DOHH2 (cell line): ENCODE measurements at regions not wholly inside any gene's neighbourhood (a gene's known extent, or its start where the extent isn't known, plus 50 kb on each side); places are given as distances from the start of the nearest gene placed in this dataset.

Experiments
- H3F3A ChIP-seq: fragments of 200-600 bp; sonication (generic), shearing (Covaris generic); 2 replicates; pipeline ENCODE4 v1.6.0; 2016; ENCODE audit warnings: antibody characterized with exemption, mild to moderate bottlenecking; ENCODE audit not compliant: control insufficient read depth, insufficient read depth
- H3K27ac ChIP-seq: fragments of 200-600 bp; sonication (generic); 2 replicates; pipeline ENCODE4 v1.5.1; 2014; ENCODE audit warnings: low read depth, mild to moderate bottlenecking, low read length, moderate library complexity
- H3K27me3 ChIP-seq: fragments of 200-600 bp; sonication (generic); 2 replicates; pipeline ENCODE4 v1.6.1; 2014; ENCODE audit warnings: mild to moderate bottlenecking, low read length, mixed read lengths; ENCODE audit not compliant: control insufficient read depth
- H3K36me3 ChIP-seq: fragments of 200-600 bp; sonication (generic); 2 replicates; pipeline ENCODE4 v1.6.1; 2014; ENCODE audit warnings: mild to moderate bottlenecking, low read length, moderate library complexity, mixed read lengths; ENCODE audit not compliant: control insufficient read depth
- H3K4me1 ChIP-seq: fragments of 200-600 bp; sonication (generic); 2 replicates; pipeline ENCODE4 v1.6.1; 2014; ENCODE audit warnings: mild to moderate bottlenecking, low read length, mixed read lengths; ENCODE audit not compliant: control insufficient read depth
- H3K4me2 ChIP-seq: fragments of 200-600 bp; sonication (generic); 2 replicates; pipeline ENCODE4 v1.6.0; 2014; ENCODE audit warnings: mild to moderate bottlenecking, low read length, moderate library complexity
- H3K4me3 ChIP-seq: fragments of 200-600 bp; sonication (generic); 2 replicates; pipeline ENCODE4 v1.5.1; 2014; ENCODE audit warnings: mild to moderate bottlenecking, low read length, mixed read lengths
- H3K79me2 ChIP-seq: fragments of 200-600 bp; sonication (generic); 2 replicates; pipeline ENCODE4 v1.6.1; 2014; ENCODE audit warnings: mild to moderate bottlenecking, low read length, mixed read lengths; ENCODE audit not compliant: control insufficient read depth
- H3K9me2 ChIP-seq: fragments of 200-600 bp; sonication (generic); replicated peaks from 2 replicates; pipeline ENCODE4 v1.6.1; 2014; ENCODE audit warnings: mild to moderate bottlenecking, low read length, mixed read lengths; ENCODE audit not compliant: control insufficient read depth
- H3K9me3 ChIP-seq: fragments of 200-600 bp; sonication (generic); 2 replicates; pipeline ENCODE4 v1.6.1; 2014; ENCODE audit warnings: antibody characterized with exemption, low read length, mixed read lengths; ENCODE audit not compliant: control insufficient read depth, insufficient read depth
- H4K20me1 ChIP-seq: fragments of 200-600 bp; sonication (generic); 2 replicates; pipeline ENCODE4 v1.6.0; 2014; ENCODE audit warnings: low read depth, mild to moderate bottlenecking, antibody characterized with exemption, low read length, moderate library complexity; ENCODE audit not compliant: control insufficient read depth, insufficient read depth
- CTCF ChIP-seq: fragments of 200-600 bp; sonication (generic); IDR thresholded peaks from one replicate; pipeline ENCODE4 v1.5.1; 2014; ENCODE audit warnings: antibody characterized with exemption, mild to moderate bottlenecking, low read depth, low read length; ENCODE audit not compliant: poor library complexity, severe bottlenecking
- EZH2phosphoT487 ChIP-seq: fragments of 200-600 bp; sonication (generic); IDR thresholded peaks from 2 replicates; pipeline ENCODE4 v1.6.1; 2017; ENCODE audit warnings: borderline replicate concordance, mild to moderate bottlenecking, antibody characterized with exemption, low read length, moderate library complexity, mixed read lengths

GRCh38 chr6:63517221-63517620 is 55.1 kb upstream of the LOC128125822 start:
- Histone ChIP-seq H3K9me2 (no peaks in the 10 kb centered on the region; the same call in 1 of the 2 replicates), H3F3A (no peaks in the 10 kb centered on the region), H3K27me3 (no peaks in the 10 kb centered on the region; the same call in 1 of the 2 replicates), H3K36me3 (no peaks in the 10 kb centered on the region), H3K27ac (no peak overlapping the region), H3K4me2 (no peak overlapping the region), H3K79me2 (no peaks in the 10 kb centered on the region), H3K4me1 (peaks cover 10% of the 10 kb centered on the region), H3K4me3 (no peak overlapping the region), H3K9me3 (no peaks in the 10 kb centered on the region), H4K20me1 (no peaks in the 10 kb centered on the region)
- TF ChIP-seq EZH2phosphoT487 (no peak), CTCF (no peak)

- Histone ChIP-seq H4K20me1 (no peaks in the 10 kb centered on the region), H3K27ac (no peak overlapping the region), H3K27me3 (no peaks in the 10 kb centered on the region), H3K4me2 (no peak overlapping the region), H3K36me3 (no peaks in the 10 kb centered on the region), H3F3A (no peaks in the 10 kb centered on the region), H3K4me3 (no peak overlapping the region), H3K9me2 (no peaks in the 10 kb centered on the region), H3K9me3 (no peaks in the 10 kb centered on the region), H3K4me1 (peaks cover 10% of the 10 kb centered on the region), H3K79me2 (no peaks in the 10 kb centered on the region)
- TF ChIP-seq EZH2phosphoT487: no peak
- no peak for TF ChIP-seq CTCF
Observed at GRCh38 chr6:63521475-63522210, 50.6 kb upstream of the LOC128125822 start.
